IMR-90 (cell line): ENCODE measurements at regions not wholly inside any gene's neighbourhood (a gene's known extent, or its start where the extent isn't known, plus 50 kb on each side); places are given as distances from the start of the nearest gene placed in this dataset.

Source experiments
- ATAC-seq: fragments of 200-7000 bp; cut with Tn5 transposase; 2 replicates; pipeline ENCODE4 v1.9.1; 2020; ENCODE audit warnings: low read depth, mild to moderate bottlenecking, moderate library complexity
- BruUV-seq: library from RNA; stranded (reverse); fragments of 400-500 nt; replicated peaks from 2 replicates; lab custom pipeline; 2021; lab: Mats Ljungman, UMichigan
- CTCF ChIA-PET: fragments of 300-600 bp; formaldehyde crosslinking; extraction: SDS; loops from one replicate; lab custom pipeline; 2021; ENCODE audit warnings: antibody characterized with exemption; lab: Yijun Ruan, JAX
- POLR2A ChIA-PET: fragments of 300-600 bp; sonication (Branson Sonifier 250); formaldehyde crosslinking; loops from one replicate; lab custom pipeline; 2022; ENCODE audit warnings: antibody characterized with exemption; ENCODE audit not compliant: unreplicated experiment; lab: Charles Lee
- DNase-seq: peaks from one replicate; pipeline ENCODE4 v3.0.0; 2013
- H2AFZ ChIP-seq: replicated peaks from 2 replicates; pipeline ENCODE3; 2013; ENCODE audit warnings: low read length, mild to moderate bottlenecking; ENCODE audit not compliant: poor library complexity
- H2AK5ac ChIP-seq: 2 replicates; pipeline ENCODE4 v1.6.1; 2013; ENCODE audit warnings: low read depth, low read length, inconsistent platforms
- H2AK9ac ChIP-seq: replicated peaks from 2 replicates; pipeline ENCODE3; 2013; ENCODE audit warnings: mild to moderate bottlenecking, low read depth, low read length, moderate library complexity; ENCODE audit not compliant: poor library complexity
- H2BK120ac ChIP-seq: 2 replicates; pipeline ENCODE4 v1.6.1; 2013; ENCODE audit warnings: low read depth, low read length, inconsistent platforms
- H2BK15ac ChIP-seq: 3 replicates; pipeline ENCODE4 v1.6.1; 2013; ENCODE audit warnings: low read depth, low read length, inconsistent platforms
- H2BK20ac ChIP-seq: 2 replicates; pipeline ENCODE4 v1.6.1; 2013; ENCODE audit warnings: low read depth, mild to moderate bottlenecking, inconsistent platforms, low read length, moderate library complexity
- H2BK5ac ChIP-seq: 2 replicates; pipeline ENCODE4 v1.6.1; 2013; ENCODE audit warnings: mild to moderate bottlenecking, low read depth, low read length, inconsistent platforms; ENCODE audit not compliant: poor library complexity, severe bottlenecking
- H3K14ac ChIP-seq: replicated peaks from 2 replicates; pipeline ENCODE4 v1.6.1; 2013; ENCODE audit warnings: low read depth, low read length, inconsistent platforms
- H3K18ac ChIP-seq: 2 replicates; pipeline ENCODE4 v1.6.1; 2013; ENCODE audit warnings: low read depth, low read length, control low read depth
- H3K23ac ChIP-seq: 2 replicates; pipeline ENCODE4 v1.6.1; 2013; ENCODE audit warnings: low read depth, low read length, inconsistent platforms
- H3K27ac ChIP-seq: 2 replicates; pipeline ENCODE4 v1.5.1; 2013; ENCODE audit warnings: mild to moderate bottlenecking, control low read depth, low read length; ENCODE audit not compliant: insufficient read depth
- H3K27me3 ChIP-seq: 2 replicates; pipeline ENCODE4 v1.6.1; 2013; ENCODE audit warnings: low read length; ENCODE audit not compliant: control insufficient read depth, insufficient read depth
- H3K36me3 ChIP-seq: 2 replicates; pipeline ENCODE4 v1.6.1; 2013; ENCODE audit warnings: low read length, mixed read lengths; ENCODE audit not compliant: control insufficient read depth, insufficient read depth
- H3K4ac ChIP-seq: 2 replicates; pipeline ENCODE4 v1.6.1; 2013; ENCODE audit warnings: low read depth, low read length, inconsistent platforms
- H3K4me1 ChIP-seq: 2 replicates; pipeline ENCODE4 v1.6.1; 2013; ENCODE audit warnings: low read length, mixed read lengths; ENCODE audit not compliant: control insufficient read depth, insufficient read depth
- H3K4me2 ChIP-seq: 2 replicates; pipeline ENCODE4 v1.6.1; 2013; ENCODE audit warnings: low read depth, mild to moderate bottlenecking, control low read depth, low read length, moderate library complexity
- H3K4me3 ChIP-seq: 2 replicates; pipeline ENCODE4 v1.5.1; 2013; ENCODE audit warnings: low read depth, mild to moderate bottlenecking, control low read depth, low read length, moderate library complexity; ENCODE audit not compliant: insufficient read depth
- H3K56ac ChIP-seq: 2 replicates; pipeline ENCODE4 v1.6.1; 2013; ENCODE audit warnings: low read length, inconsistent platforms; ENCODE audit not compliant: insufficient read depth; ENCODE audit errors: extremely low read depth
- H3K79me1 ChIP-seq, 2 experiments: 2 replicates each; pipeline ENCODE4 v1.6.1; 2013; ENCODE audit warnings: low read length in 2 of 2, inconsistent platforms in 1 of 2, low read depth in 1 of 2
- H3K9ac ChIP-seq: 2 replicates; pipeline ENCODE4 v1.6.1; 2013; ENCODE audit warnings: low read depth, low read length, control low read depth
- H3K9me1 ChIP-seq: 2 replicates; pipeline ENCODE4 v1.6.1; 2013; ENCODE audit warnings: low read length, inconsistent platforms; ENCODE audit not compliant: insufficient read depth
- H3K9me3 ChIP-seq: 2 replicates; pipeline ENCODE4 v1.6.1; 2013; ENCODE audit warnings: low read length; ENCODE audit not compliant: control insufficient read depth, insufficient read depth
- H4K20me1 ChIP-seq: 2 replicates; pipeline ENCODE4 v1.6.1; 2013; ENCODE audit warnings: low read length, inconsistent platforms; ENCODE audit not compliant: insufficient read depth
- H4K5ac ChIP-seq: 2 replicates; pipeline ENCODE4 v1.6.1; 2013; ENCODE audit warnings: mild to moderate bottlenecking, low read depth, low read length, control low read depth
- H4K8ac ChIP-seq, 2 experiments: 2 replicates each; pipeline ENCODE4 v1.6.1; 2013; ENCODE audit warnings: low read depth in 2 of 2, low read length in 2 of 2, control low read depth in 1 of 2, inconsistent platforms in 1 of 2
- H4K91ac ChIP-seq: 2 replicates; pipeline ENCODE4 v1.6.1; 2013; ENCODE audit warnings: low read depth, low read length, inconsistent platforms; ENCODE audit not compliant: insufficient read depth
- BHLHE40 ChIP-seq: fragments of 150-350 bp; IDR thresholded peaks from 2 replicates; pipeline ENCODE4 v1.6.1; 2016; ENCODE audit warnings: mild to moderate bottlenecking, low read depth, low read length
- CEBPB ChIP-seq: IDR thresholded peaks from 2 replicates; pipeline ENCODE4 v1.6.1; 2012; ENCODE audit warnings: low read depth, low read length, improper control_type of control experiment
- CHD1 ChIP-seq: IDR thresholded peaks from 2 replicates; pipeline ENCODE4 v1.6.1; 2012; ENCODE audit warnings: low read depth, low read length, improper control_type of control experiment
- CTCF ChIP-seq: conservative IDR thresholded peaks from 2 replicates; pipeline ENCODE4 v1.5.1; 2012; ENCODE audit warnings: mild to moderate bottlenecking, low read depth, low read length, improper control_type of control experiment
- ELK1 ChIP-seq: fragments of 150-350 bp; IDR thresholded peaks from 2 replicates; pipeline ENCODE4 v1.6.1; 2016; ENCODE audit warnings: low read depth, mild to moderate bottlenecking, low read length, moderate library complexity, borderline replicate concordance
- FOS ChIP-seq: fragments of 150-350 bp; IDR thresholded peaks from 2 replicates; pipeline ENCODE4 v1.6.1; 2016; ENCODE audit warnings: low read depth, low read length
- MAFK ChIP-seq: IDR thresholded peaks from 2 replicates; pipeline ENCODE4 v1.6.1; 2012; ENCODE audit warnings: low read depth, low read length, improper control_type of control experiment
- MAZ ChIP-seq: IDR thresholded peaks from 2 replicates; pipeline ENCODE4 v1.6.1; 2012; ENCODE audit warnings: low read depth, mild to moderate bottlenecking, low read length, improper control_type of control experiment, moderate library complexity, borderline replicate concordance
- MXI1 ChIP-seq: IDR thresholded peaks from 2 replicates; pipeline ENCODE4 v1.6.1; 2012; ENCODE audit warnings: low read depth, mild to moderate bottlenecking, low read length, moderate library complexity, borderline replicate concordance
- NFE2L2 ChIP-seq: fragments of 150-350 bp; IDR thresholded peaks from 2 replicates; pipeline ENCODE4 v1.6.1; 2016; ENCODE audit warnings: low read depth, mild to moderate bottlenecking, low read length
- POLR2A ChIP-seq: IDR thresholded peaks from 2 replicates; pipeline ENCODE4 v1.6.1; 2012; ENCODE audit warnings: mild to moderate bottlenecking, low read depth, low read length
- RAD21 ChIP-seq: IDR thresholded peaks from 2 replicates; pipeline ENCODE4 v1.6.1; 2012; ENCODE audit warnings: low read length, improper control_type of control experiment
- RCOR1 ChIP-seq: IDR thresholded peaks from 2 replicates; pipeline ENCODE4 v1.6.1; 2012; ENCODE audit warnings: mild to moderate bottlenecking, low read length, improper control_type of control experiment; ENCODE audit not compliant: insufficient replicate concordance
- RFX5 ChIP-seq: IDR thresholded peaks from 2 replicates; pipeline ENCODE4 v1.8.0; 2012; ENCODE audit warnings: low read depth, mild to moderate bottlenecking, low read length, moderate library complexity
- SMC3 ChIP-seq: fragments of 150-350 bp; IDR thresholded peaks from 2 replicates; pipeline ENCODE4 v1.6.1; 2016; ENCODE audit warnings: low read depth, mild to moderate bottlenecking, antibody characterized with exemption, low read length, moderate library complexity
- USF2 ChIP-seq: fragments of 150-350 bp; IDR thresholded peaks from 2 replicates; pipeline ENCODE4 v1.6.1; 2017; ENCODE audit warnings: mild to moderate bottlenecking, antibody characterized with exemption, low read length, low read depth
- WGBS, 2 experiments: methylation state at CpG; one replicate each; pipeline versions ENCODE4 v1.1.5 to v1.1.7; 2013; ENCODE audit warnings: missing lambda C conversion rate in 2 of 2; ENCODE audit not compliant: insufficient read length in 1 of 2; ENCODE audit errors: extremely low coverage in 2 of 2; 5-methylcytosine and 5-hydroxymethylcytosine counted together
- dilution Hi-C: fragments of 300-500 bp; cut with HindIII; formaldehyde crosslinking; loops from one replicate; pipeline ENCODE4 v1.14.3; 2018; ENCODE audit warnings: low sequenced_read_pairs; ENCODE audit not compliant: unreplicated experiment
- in situ Hi-C: fragments of 300-500 bp; cut with MboI; formaldehyde crosslinking; loops from 3 replicates; pipeline ENCODE4 v1.14.3; 2019; ENCODE audit warnings: low sequenced_read_pairs, inconsistent platforms, mixed read lengths
- intact Hi-C: fragments of 100-400 bp; cut with micrococcal nuclease; formaldehyde crosslinking; loops from 2 replicates; pipeline ENCODE4 v1.10.0; 2022

GRCh38 chr15:37537802-37538201 is 396.6 kb upstream of the TMCO5A start:
- Histone ChIP-seq H2BK20ac (no peak overlapping the region), H3K9me1 (no peaks in the 10 kb centered on the region), H3K4me3 (no peak overlapping the region), H3K4me1 (no peaks in the 10 kb centered on the region), H3K79me1 (no peaks in the 10 kb centered on the region), H3K9me3 (no peaks in the 10 kb centered on the region), H3K27ac (no peak overlapping the region), H2AK5ac (no peak overlapping the region), H2BK120ac (no peak overlapping the region), H3K14ac (no peak overlapping the region), H3K18ac (no peak overlapping the region), H4K5ac (no peak overlapping the region), H3K4me2 (no peak overlapping the region), H2BK15ac (no peak overlapping the region), H2BK5ac (no peak overlapping the region), H3K4ac (no peak overlapping the region), H3K27me3 (no peaks in the 10 kb centered on the region), H3K9ac (no peak overlapping the region), H4K91ac (no peak overlapping the region), H4K20me1 (no peaks in the 10 kb centered on the region), H3K23ac (no peak overlapping the region), H3K36me3 (no peaks in the 10 kb centered on the region), H2AK9ac (no peak overlapping the region), H3K56ac (no peak overlapping the region), H4K8ac (no peak overlapping the region), H2AFZ (no peak overlapping the region)
- no peak for TF ChIP-seq CHD1
- TF ChIP-seq FOS: no peak
- no peak for TF ChIP-seq MXI1
- no peak for TF ChIP-seq MAZ
- TF ChIP-seq RFX5: no peak
- no peak for TF ChIP-seq ELK1
- TF ChIP-seq RCOR1: no peak
- no peak for TF ChIP-seq SMC3
- no peak for TF ChIP-seq MAFK
- TF ChIP-seq BHLHE40: no peak
- no peak for TF ChIP-seq POLR2A
- no peak for TF ChIP-seq RAD21
- TF ChIP-seq USF2: no peak
- no peak for TF ChIP-seq CEBPB
- no peak for TF ChIP-seq NFE2L2
- no peak for TF ChIP-seq CTCF
- intact Hi-C loops (no loop called here), in situ Hi-C loops (no loop called here), dilution Hi-C loops (no loop called here)
- ATAC-seq: no peak
- ChIA-PET CTCF (no interaction called here), POLR2A (no interaction called here)
- DNase-seq: peak; percentile 1
- no CpG with 5 or more reads among the region's 1 CpG for WGBS, 2 experiments
- no TSS peak for BruUV-seq
